Nephron progenitor cell (in vitro differentiated cells): ENCODE measurements at regions not wholly inside any gene's neighbourhood (a gene's known extent, or its start where the extent isn't known, plus 50 kb on each side); places are given as distances from the start of the nearest gene placed in this dataset.

ENCODE experiments used
- DNase-seq: peaks from one replicate; pipeline ENCODE4 v3.0.0; 2021
- H3K27ac Mint-ChIP-seq: 2 replicates; pipeline ENCODE4 v1.8.0; 2021; ENCODE audit warnings: mild to moderate bottlenecking, moderate library complexity, mixed read lengths
- H3K27me3 Mint-ChIP-seq: 2 replicates; pipeline ENCODE4 v1.8.0; 2021; ENCODE audit warnings: mild to moderate bottlenecking, low read depth, mixed read lengths; ENCODE audit not compliant: poor library complexity
- H3K36me3 Mint-ChIP-seq: 2 replicates; pipeline ENCODE4 v1.8.0; 2021; ENCODE audit warnings: low read depth, mixed read lengths
- H3K4me1 Mint-ChIP-seq: 2 replicates; pipeline ENCODE4 v1.8.0; 2021; ENCODE audit warnings: mixed read lengths
- H3K4me3 Mint-ChIP-seq: 2 replicates; pipeline ENCODE4 v1.8.0; 2021; ENCODE audit warnings: mild to moderate bottlenecking, moderate library complexity, mixed read lengths
- H3K9me3 Mint-ChIP-seq: 2 replicates; pipeline ENCODE4 v1.8.0; 2021; ENCODE audit warnings: mild to moderate bottlenecking, moderate library complexity, mixed read lengths
- TF ChIP-seq, protein P1 (sequence below): fragments of 200-600 bp; sonication (generic); IDR thresholded peaks from 2 replicates; pipeline ENCODE4 v1.5.0; 2021; ENCODE audit warnings: antibody characterized with exemption

- Mint-ChIP-seq H3K4me1 (no peaks in the 10 kb centered on the region), H3K36me3 (peaks cover 5% of the 10 kb centered on the region), H3K9me3 (peaks cover 3% of the 10 kb centered on the region), H3K27ac (no peak overlapping the region), H3K4me3 (no peak overlapping the region), H3K27me3 (peaks cover 6% of the 10 kb centered on the region)
- no peak for DNase-seq
- TF ChIP-seq, protein P1, sequence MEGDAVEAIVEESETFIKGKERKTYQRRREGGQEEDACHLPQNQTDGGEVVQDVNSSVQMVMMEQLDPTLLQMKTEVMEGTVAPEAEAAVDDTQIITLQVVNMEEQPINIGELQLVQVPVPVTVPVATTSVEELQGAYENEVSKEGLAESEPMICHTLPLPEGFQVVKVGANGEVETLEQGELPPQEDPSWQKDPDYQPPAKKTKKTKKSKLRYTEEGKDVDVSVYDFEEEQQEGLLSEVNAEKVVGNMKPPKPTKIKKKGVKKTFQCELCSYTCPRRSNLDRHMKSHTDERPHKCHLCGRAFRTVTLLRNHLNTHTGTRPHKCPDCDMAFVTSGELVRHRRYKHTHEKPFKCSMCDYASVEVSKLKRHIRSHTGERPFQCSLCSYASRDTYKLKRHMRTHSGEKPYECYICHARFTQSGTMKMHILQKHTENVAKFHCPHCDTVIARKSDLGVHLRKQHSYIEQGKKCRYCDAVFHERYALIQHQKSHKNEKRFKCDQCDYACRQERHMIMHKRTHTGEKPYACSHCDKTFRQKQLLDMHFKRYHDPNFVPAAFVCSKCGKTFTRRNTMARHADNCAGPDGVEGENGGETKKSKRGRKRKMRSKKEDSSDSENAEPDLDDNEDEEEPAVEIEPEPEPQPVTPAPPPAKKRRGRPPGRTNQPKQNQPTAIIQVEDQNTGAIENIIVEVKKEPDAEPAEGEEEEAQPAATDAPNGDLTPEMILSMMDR: no peak
These were observed 74.1 kb upstream of the UBE3A start for GRCh38 chr15:25512957-25513356.

GRCh38 chr15:25510146-25510545, 71.3 kb upstream of the UBE3A start:
- peaks cover 6% of the 10 kb centered on the region for H3K27me3 Mint-ChIP-seq
- H3K9me3 Mint-ChIP-seq: peaks cover 3% of the 10 kb centered on the region
- TF ChIP-seq, protein P1: no peak
- H3K4me3 Mint-ChIP-seq: no peak overlapping the region
- peaks cover 5% of the 10 kb centered on the region for H3K36me3 Mint-ChIP-seq
- H3K4me1 Mint-ChIP-seq: peaks cover 5% of the 10 kb centered on the region
- no peak overlapping the region for H3K27ac Mint-ChIP-seq
- no peak for DNase-seq

DNA sequence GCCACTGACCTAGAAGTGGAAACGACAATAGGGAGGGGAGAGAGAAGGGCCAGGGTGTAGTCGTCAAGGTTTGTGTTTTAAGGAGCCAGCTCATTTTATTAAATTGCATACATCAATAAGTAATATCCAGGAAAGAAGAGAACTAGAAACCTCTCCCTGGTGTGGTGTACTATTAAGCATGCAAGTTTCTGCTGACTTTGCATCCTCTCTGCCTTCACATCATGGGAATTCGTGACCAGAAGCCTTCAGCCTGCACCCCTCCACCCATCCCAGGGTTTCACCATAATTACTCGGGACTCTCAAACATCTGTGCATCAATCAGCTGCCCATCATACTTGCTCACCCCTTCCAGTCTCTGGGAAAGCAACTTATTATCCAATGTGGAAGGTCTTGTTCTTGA, 70.9 kb upstream of the UBE3A start:
- H3K27me3 Mint-ChIP-seq: peaks cover 6% of the 10 kb centered on the region
- TF ChIP-seq, protein P1: no peak
- H3K4me1 Mint-ChIP-seq: peaks cover 5% of the 10 kb centered on the region
- H3K36me3 Mint-ChIP-seq: peaks cover 5% of the 10 kb centered on the region
- peaks cover 3% of the 10 kb centered on the region for H3K9me3 Mint-ChIP-seq
- H3K4me3 Mint-ChIP-seq: no peak overlapping the region
- H3K27ac Mint-ChIP-seq: peak overlapping the region; percentile 18
- DNase-seq: no peak

GRCh38 chr15:25508369-25509002, 69.7 kb upstream of the UBE3A start:
- peaks cover 2% of the 10 kb centered on the region for H3K9me3 Mint-ChIP-seq
- peaks cover 6% of the 10 kb centered on the region for H3K27me3 Mint-ChIP-seq

GRCh38 chr15:25504307-25504706, 65.5 kb upstream of the UBE3A start:
- Mint-ChIP-seq H3K4me3 (no peak overlapping the region), H3K4me1 (peaks cover 5% of the 10 kb centered on the region), H3K27ac (no peak overlapping the region), H3K9me3 (no peaks in the 10 kb centered on the region), H3K36me3 (no peaks in the 10 kb centered on the region), H3K27me3 (peaks cover 3% of the 10 kb centered on the region)
- no peak for DNase-seq
- TF ChIP-seq, protein P1: no peak

More at GRCh38 chr15:25508369-25509002, 69.7 kb upstream of the UBE3A start:
- DNase-seq: peak; percentile 16
- H3K4me3 Mint-ChIP-seq: no peak overlapping the region
- H3K4me1 Mint-ChIP-seq: peaks cover 5% of the 10 kb centered on the region
- H3K27ac Mint-ChIP-seq: no peak overlapping the region
- H3K36me3 Mint-ChIP-seq: peaks cover 2% of the 10 kb centered on the region
- TF ChIP-seq, protein P1: peak; percentile 74

- no peak for DNase-seq
- Mint-ChIP-seq H3K4me3 (no peak overlapping the region), H3K27me3 (peaks cover 3% of the 10 kb centered on the region), H3K4me1 (peaks cover 3% of the 10 kb centered on the region), H3K27ac (no peak overlapping the region), H3K36me3 (no peaks in the 10 kb centered on the region), H3K9me3 (no peaks in the 10 kb centered on the region)
- TF ChIP-seq, protein P1: peak; percentile 44
These were observed 63.1 kb upstream of the UBE3A start for GRCh38 chr15:25501828-25502446.
